GM04504 (cell line): ENCODE measurements at regions not wholly inside any gene's neighbourhood (a gene's known extent, or its start where the extent isn't known, plus 50 kb on each side); places are given as distances from the start of the nearest gene placed in this dataset.

Experiments used
- DNase-seq: peaks from one replicate; pipeline ENCODE4 v3.0.0-alpha.2; 2012; ENCODE audit warnings: low read depth

DNA sequence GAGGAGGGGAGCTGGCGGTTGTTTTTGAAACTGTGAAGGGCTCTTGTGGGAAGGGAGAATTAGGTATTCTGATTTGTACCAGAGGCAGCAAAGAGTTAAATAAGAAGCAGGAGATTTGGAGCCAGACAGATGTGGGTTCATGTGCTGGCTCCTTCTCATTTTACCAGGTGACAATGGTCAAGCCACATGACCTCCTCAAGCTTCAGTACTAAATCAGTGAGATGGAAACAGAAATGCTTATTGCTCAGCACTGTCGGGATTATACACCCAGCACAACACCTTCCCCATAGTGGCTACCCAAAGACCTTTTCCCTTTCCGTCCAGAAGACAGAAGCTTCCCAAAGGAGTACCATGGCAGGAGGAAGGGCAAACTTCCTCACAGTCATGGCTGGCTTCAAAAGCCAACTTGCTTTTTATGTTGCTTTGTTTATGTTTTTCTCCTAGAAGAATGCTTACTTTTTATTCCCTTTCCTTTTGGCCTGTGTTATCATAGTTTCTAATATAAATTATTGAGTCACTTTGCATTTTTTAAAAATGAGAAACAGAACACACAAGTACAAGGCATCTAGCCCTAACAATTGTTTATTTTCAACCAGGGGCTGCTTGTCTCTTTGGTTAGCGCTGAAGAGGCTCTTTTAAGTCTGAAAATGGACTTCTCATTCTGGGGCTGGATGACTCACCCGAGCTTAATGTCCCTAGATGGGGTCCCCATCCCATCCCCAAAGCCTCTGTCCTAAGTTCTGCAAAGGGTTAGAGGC is 181.5 kb upstream of the ZBED5 start:
- DNase-seq, result no peak

DNA sequence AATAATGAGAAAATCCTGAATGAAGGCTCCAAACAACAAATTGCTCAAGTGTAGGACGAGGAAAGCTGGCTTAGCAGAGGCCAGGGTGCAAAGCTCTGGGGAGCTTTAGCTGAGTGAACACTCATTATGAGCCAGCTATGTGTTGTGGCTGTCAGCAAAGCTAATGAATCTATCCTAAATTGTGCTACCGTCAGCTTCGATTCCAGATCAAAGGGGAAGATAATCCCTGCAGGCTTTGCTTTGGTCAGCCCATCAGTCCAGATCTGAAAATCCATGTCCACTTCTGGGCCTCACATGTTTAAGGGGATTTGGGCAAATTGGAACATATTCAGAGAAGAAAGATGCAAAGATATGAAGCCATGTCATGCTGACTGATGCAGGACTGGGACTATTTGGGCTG is 180.9 kb upstream of the ZBED5 start:
- no peak for DNase-seq

DNA sequence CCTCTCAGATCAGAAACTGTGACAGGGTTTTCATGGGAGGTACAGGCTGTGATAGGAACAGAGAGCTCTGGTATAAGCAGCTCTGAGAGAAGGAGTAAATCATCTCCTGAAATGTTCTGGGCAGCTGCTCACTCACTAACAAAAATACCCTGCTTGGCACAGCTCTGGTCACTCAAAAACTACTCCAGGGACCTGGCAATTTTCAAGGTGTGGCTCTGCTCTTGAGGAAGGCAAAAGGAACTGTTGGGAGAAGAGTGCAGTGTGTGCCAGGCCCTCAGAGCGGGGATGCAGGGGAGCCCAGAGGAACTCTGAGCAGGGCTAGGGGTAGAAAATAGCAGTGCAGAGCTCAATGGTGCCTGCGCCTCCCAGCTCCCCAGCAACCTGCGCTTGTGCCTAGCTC is 180.5 kb upstream of the ZBED5 start:
- no peak for DNase-seq

DNA sequence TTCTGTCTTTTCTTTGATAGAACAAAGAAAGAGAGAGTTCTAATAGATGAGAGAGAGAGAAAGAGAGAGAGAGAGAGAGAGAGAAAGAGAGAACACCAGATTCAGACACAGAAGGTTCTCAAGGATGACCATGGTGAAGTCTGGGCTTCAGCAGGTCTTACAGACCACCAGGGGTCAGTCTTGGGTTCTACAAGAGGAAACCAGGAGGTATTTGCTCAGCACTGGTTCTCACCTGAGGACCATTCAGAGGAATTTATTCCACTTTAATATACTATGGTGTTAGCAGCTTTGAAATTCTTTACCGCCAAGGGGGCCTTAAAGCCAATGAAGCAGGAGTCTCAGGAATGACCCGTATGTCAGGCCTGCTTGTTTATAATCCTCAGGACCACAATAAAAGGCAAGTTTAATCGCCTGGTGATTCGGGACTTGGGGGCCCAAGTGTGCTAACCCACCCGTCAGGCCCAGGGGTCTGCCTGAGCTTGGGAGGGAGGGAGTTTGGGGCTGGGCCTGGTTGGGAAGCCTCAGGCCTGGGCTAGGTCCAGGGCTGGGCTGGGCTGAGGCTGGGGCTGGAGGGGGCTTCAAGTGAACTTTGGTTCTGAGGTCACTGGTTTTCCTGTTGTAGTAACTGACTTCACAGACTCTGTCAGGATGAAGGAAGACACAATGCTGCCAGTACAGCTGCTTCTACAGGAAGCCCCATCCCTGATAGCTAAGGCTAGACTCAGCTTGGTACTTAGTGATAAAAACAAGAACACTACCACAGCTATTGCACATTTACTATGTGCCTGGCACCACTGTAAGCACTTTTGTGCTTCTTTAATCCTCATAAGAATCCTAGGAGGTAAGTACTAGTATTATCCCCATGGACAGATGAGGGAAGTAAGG is 179.2 kb upstream of the ZBED5 start:
- no peak for DNase-seq

DNA sequence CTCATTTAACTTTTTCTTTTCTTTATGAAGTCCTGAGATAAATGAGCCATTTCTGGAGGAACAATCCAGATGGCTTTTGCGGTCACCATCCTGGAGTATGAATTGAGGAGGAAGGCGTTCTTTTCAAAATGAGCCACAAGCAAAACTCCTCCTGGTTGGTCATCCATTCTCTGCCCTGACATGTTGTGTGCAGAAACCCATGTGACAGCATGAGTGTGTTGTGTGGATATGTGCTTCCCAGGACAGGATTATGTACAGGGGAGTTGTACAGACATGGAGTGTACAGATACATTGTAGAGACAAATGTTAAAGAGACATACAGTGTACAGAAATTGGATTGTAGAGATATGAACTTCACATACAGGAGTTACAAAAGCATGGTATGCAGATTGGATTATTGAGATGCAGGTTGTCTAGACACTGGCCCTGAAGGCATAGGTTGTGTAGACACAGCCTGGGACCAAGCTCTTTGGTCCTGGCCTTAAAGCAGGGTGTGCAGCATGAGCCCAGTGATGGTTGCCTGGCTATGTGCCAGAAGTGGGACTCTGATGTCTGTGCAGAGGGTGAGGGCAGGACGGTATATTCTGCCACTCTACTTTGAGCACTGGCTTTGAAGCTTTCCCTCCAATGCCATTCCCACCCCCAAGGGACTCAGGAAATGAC is 178.5 kb upstream of the ZBED5 start:
- no peak for DNase-seq

DNA sequence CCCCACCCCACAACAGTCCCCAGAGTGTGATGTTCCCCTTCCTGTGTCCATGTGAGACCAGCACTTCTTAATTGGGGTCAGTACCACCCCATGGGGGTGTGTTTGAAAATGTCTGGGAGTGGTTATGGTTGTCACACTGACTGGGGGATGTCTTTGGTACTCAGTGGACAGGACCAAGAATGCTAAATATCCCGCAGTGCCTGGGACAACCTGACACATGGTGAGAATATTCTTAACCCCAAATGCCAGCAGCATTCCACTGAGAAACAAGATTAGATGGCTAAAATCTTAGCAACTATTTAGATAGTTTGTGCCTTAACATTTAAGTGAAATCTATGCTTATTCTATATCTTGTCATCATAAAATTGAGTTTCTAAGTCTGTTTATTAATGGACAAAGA is 177.5 kb upstream of the ZBED5 start:
- DNase-seq, result no peak

DNA sequence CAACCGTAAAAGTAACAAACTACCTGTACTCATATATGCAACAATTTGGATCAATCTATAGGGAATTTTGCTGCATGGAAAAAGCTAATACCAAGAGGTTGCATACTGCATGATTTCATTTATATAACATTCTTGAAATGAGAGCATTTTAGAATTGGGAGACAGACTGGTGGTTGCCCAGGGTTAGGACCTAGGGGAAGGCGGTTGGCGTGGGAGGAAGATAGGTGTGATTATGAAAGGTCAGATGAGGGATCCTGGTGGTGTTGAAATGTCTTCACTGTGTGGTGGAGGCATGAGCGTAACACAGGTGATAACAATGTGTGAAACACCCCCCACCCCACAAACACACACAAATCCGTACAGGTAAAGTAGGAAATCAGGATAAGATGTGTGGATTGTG is 176.6 kb upstream of the ZBED5 start:
- no peak for DNase-seq

DNA sequence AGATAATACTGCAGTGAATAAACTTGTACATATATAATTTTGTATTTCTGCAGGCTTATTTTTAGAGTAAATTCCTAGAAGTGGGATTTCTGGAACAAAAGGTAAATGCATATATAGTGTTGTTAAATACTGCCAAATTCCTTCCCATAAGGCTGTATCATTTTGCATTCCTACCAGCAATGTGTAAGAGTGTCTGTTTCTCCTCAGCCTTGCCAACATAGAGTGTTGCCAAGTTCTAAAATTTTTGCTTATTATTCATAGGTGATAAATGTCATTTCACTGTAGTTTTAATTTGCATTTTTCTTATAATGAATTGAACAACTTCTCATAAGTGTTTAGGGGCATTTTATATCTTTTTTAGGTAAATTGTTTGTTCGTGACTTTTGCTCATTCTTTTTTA is 174.2 kb upstream of the ZBED5 start:
- DNase-seq, result no peak

- no peak for DNase-seq
Observed at GRCh38 chr11:11029027-11029426, 171.2 kb upstream of the ZBED5 start.

- peak; percentile 32 for DNase-seq
Observed at GRCh38 chr11:11028017-11028692, 170.3 kb upstream of the ZBED5 start.

- peak; percentile 61 for DNase-seq
Observed at GRCh38 chr11:11027288-11027687, 169.4 kb upstream of the ZBED5 start.

- DNase-seq, result no peak
Observed at GRCh38 chr11:11025087-11025486, 167.2 kb upstream of the ZBED5 start.

DNA sequence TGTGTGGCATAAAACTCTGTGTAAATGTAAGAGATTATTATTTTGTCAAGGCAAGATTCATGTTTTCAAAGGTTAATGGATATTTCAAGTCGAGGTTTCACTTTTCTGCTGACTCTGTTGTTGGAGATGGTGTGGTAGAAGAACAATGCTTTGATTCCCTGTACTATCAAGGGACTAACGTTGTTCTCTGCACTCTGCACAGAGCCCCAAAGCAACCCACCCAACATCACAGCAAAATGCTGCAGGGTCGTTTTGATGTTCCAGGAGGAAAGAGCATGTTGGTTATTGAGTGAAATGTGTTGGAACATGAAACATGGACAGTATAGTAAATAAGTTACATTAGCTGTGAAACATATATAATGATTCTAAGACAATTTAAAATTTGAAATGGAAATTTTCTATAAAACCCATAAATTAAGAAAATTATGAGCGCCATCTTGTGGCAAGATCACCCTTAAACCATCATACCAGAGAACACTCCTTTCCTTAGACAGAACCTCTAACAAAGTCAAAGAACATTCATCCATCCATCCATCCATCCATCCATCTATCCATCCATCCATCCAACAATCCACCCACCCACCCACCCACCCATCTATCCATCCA is 164.4 kb upstream of the ZBED5 start:
- DNase-seq, result no peak

DNA sequence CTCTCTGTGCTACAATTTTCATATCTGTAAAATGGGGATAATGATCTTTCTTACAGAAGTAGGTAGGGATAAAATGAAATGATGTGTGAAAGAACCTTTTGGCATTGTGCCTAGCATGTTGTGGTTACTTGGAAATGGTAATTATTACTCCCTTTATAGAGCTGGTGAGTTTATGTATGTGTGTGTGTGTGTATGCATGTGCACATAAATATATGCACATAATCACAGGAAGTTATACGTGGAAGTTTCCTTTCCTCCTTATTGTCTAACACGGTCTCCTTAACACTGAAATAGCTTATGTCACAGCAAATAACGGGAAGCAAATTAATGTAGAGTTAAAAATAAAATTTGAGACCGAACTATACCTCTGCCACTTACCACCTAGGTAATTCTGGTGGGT is 163.7 kb upstream of the ZBED5 start:
- DNase-seq, result no peak

DNA sequence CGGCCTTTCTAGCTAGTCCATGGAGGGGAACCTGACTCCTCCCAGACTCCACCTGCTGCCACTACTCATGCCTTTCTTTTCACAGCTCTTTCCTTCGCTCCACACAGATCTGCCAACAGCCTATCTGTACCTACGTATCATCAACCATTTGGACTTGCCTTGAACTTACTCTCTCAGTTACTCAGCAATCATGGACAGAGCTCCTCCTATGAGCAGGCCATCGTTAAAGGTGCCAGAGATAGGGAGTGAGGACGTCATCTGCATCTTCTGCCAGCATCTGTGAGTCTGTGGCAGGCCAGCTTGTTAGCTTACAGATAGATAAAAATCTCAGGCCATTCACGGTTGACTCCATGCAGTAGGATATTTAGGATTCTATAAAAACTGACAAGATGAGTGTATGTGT is 162.9 kb upstream of the ZBED5 start:
- DNase-seq, result no peak

DNA sequence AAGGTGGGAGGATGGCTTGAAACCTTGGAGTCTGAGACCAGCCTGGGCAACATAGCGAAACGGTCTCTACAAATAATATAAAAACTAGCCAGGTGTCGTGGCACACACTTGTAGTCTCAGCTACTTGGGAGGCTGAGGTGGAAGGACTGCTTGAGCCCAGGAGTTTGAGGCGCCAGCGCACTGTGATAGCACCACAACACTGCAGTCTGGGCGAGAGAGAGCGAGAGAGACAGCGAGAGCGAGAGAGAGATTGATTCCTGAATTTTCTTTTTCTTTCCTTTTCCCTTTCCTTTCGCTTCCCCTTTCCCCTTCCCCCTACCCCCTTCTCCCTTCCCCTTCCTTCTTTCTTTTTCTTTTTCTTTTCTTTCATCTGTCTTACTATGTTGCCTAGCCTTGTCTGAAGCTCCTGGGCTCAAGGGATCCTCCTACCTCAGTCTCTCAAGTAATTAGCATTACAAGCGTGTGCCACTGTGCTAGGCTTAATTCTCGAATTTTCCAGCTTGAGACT is 162.4 kb upstream of the ZBED5 start:
- no peak for DNase-seq

DNA sequence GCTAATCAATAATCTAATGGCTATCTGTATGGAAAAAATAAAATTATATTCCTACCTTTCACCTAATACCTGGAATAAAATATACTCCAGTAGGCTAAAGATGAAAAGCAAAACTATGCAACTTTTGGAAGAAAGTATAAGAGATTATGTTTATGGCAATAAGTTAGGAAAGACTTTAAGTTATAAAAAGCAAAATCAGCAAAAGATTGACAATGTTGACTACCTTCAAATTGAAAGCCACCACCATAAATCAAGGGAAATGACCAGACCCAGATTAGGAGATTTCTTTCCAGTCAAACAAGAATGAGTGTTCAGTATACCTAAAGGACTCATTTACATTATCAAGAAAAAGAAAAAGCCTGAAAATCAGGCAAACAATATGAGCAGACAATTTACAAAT is 159.1 kb upstream of the ZBED5 start:
- DNase-seq, result no peak

DNA sequence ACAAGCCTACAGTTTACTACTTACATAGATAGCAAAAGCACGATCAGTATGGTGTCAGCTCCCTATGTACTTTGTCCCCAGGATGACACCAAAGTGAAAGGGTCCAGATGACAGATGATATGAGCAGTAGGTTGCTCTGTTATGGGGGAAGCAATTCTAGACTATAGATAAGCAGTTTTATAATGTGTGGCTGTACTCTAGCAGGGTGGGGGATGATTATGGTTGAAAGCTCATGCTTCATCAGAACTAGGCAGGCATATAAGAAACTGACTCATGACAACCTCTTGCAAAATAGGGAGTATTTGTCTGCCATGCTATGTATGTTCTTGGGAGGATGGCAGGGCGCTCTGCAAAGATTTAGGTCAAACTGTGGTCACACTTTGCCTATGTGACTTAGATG is 158.2 kb upstream of the ZBED5 start:
- no peak for DNase-seq

DNA sequence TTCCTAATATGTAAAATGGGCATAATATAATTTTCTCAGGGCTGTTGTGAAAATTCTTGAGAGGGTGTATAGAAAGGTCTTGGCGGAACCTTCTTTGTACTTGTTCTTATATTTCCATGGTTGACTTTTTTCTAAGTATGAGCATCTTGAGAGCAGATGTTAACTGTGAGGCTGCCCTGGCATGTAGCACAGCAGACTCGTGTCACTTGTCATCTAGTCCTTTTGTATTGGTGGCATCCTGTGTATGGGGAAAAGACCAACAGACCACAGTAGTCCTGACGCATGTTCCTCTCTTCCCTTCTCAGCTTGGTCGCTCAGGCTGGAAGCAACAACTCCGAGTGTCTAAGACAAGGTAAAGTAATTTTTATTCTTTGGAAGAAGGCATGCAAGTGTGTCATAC is 153.8 kb upstream of the ZBED5 start:
- DNase-seq, result no peak

DNA sequence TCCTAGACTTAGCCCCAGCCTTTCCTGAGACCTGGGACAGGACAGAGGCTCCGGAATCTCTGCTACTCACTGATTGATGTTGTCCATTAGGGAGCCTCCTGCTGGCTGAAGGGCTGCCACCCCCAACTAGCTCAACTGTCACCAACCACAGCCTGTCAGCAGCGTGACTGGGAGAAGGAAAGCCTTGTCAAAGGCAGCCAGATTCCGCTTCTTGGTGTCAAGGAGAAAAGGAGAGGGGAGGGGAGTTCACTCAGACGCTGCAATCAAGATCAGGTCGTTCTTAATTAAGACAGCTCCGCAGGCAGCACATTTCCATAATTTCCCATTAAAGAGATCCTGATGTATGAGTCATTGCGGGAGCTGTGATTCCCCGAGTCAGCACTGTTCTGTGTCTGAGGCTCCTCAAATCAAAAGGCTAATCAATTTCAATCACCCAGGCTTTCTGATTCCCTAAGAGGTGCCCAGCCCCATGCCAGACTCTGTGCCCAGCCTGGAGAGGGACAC is 152.8 kb upstream of the ZBED5 start:
- DNase-seq, result no peak

- DNase-seq, result no peak
Observed at GRCh38 chr11:11009179-11009578, 151.3 kb upstream of the ZBED5 start.

GRCh38 chr11:11004069-11004468 is 146.2 kb upstream of the ZBED5 start:
- no peak for DNase-seq
